ENCODE measurements at regions not wholly inside any gene's neighbourhood (a gene's known extent, or its start where the extent isn't known, plus 50 kb on each side); places are given as distances from the start of the nearest gene placed in this dataset.

DNA sequence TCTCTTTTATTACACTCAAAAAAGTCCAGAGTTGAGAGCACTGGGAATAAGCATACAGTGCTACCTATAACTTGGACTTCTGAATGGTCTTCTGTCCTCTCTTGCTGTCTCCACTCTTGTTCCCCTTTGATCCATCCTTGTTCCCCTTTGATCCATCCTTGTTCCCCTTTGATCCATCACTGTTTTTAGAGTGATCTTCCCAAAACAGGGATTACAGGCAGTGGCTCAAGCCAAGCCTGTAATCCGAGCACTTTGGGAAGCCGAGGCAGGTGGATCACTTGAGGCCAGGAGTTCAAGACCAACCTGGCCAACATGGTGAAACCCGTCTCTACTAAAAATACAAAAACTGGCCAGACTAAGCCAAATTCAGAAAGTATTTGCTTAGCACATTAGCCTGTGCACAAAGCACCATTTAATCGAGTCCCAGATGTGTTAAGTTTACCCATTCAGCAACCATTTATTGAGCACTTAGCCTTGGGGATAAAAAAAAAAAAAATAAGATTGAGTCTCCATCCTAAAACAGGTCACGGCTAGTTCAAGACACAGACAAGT lies 65.0 kb upstream of the NHSL1 start:
- TF ChIP-seq EZH2 (IDR thresholded peaks at IDR 0.05; ENCODE audit: insufficient read depth, low read length), result no peak
- TF ChIP-seq, protein P1, sequence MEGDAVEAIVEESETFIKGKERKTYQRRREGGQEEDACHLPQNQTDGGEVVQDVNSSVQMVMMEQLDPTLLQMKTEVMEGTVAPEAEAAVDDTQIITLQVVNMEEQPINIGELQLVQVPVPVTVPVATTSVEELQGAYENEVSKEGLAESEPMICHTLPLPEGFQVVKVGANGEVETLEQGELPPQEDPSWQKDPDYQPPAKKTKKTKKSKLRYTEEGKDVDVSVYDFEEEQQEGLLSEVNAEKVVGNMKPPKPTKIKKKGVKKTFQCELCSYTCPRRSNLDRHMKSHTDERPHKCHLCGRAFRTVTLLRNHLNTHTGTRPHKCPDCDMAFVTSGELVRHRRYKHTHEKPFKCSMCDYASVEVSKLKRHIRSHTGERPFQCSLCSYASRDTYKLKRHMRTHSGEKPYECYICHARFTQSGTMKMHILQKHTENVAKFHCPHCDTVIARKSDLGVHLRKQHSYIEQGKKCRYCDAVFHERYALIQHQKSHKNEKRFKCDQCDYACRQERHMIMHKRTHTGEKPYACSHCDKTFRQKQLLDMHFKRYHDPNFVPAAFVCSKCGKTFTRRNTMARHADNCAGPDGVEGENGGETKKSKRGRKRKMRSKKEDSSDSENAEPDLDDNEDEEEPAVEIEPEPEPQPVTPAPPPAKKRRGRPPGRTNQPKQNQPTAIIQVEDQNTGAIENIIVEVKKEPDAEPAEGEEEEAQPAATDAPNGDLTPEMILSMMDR (IDR thresholded peaks at IDR 0.05; ENCODE audit: insufficient read depth, low read depth, low read length), result no peak
